HFF-Myc (cell line): ENCODE measurements at regions not wholly inside any gene's neighbourhood (a gene's known extent, or its start where the extent isn't known, plus 50 kb on each side); places are given as distances from the start of the nearest gene placed in this dataset.

Source experiments
- DNase-seq: peaks from one replicate; pipeline ENCODE4 v3.0.0-alpha.2; 2011; ENCODE audit warnings: low read depth; ENCODE audit errors: extremely low read depth
- H3K4me3 ChIP-seq: replicated peaks from 2 replicates; pipeline ENCODE4 v1.5.1; 2011; ENCODE audit warnings: low read depth, mild to moderate bottlenecking, control low read depth, low read length
- TF ChIP-seq, protein P1 (sequence below): IDR thresholded peaks from 2 replicates; pipeline ENCODE4 v1.5.1; 2012; ENCODE audit warnings: mild to moderate bottlenecking, low read depth, low read length, control low read depth; ENCODE audit errors: missing control alignments

DNA sequence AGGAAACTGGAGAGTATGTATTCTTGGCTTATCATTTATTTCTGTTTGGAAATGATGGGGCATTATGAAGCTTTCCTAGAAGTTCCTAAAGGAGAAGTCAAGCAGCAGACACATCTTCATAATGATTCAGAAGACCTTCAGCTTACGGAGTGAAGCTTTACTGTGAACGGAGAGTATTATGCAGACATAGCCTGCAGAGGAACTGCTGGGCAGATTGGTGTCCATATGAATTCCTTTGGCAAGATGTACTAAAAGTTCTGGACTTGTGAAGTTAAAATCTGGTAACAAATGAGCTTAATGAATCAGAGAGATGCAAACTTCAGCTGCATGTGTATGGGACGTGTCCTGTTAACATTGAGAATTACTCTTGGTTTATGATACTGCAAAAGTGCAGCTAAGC, 60.1 kb downstream of the NABP1 start:
- no peak for DNase-seq
- H3K4me3 ChIP-seq: no peak overlapping the region
- TF ChIP-seq, protein P1, sequence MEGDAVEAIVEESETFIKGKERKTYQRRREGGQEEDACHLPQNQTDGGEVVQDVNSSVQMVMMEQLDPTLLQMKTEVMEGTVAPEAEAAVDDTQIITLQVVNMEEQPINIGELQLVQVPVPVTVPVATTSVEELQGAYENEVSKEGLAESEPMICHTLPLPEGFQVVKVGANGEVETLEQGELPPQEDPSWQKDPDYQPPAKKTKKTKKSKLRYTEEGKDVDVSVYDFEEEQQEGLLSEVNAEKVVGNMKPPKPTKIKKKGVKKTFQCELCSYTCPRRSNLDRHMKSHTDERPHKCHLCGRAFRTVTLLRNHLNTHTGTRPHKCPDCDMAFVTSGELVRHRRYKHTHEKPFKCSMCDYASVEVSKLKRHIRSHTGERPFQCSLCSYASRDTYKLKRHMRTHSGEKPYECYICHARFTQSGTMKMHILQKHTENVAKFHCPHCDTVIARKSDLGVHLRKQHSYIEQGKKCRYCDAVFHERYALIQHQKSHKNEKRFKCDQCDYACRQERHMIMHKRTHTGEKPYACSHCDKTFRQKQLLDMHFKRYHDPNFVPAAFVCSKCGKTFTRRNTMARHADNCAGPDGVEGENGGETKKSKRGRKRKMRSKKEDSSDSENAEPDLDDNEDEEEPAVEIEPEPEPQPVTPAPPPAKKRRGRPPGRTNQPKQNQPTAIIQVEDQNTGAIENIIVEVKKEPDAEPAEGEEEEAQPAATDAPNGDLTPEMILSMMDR: no peak

DNA sequence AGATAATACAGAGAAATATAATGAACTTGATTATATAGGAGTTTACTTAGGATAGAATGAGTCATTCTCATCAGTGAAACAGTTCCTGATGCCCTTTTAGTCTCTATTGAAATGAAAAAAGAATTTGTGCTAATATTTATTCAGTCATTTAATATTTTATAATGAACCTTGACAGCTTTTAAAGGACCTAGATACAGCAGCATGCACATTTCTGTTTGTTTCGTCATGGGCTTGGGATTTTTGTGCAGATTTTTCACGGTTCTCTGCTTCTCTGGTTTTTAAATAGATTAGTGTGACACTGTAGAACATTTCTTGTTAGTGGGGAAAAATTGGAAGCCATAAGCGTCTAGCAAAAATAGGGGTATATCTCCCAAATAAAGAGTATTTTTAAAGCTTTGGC, 60.7 kb downstream of the NABP1 start:
- H3K4me3 ChIP-seq: no peak overlapping the region
- TF ChIP-seq, protein P1: no peak
- DNase-seq: no peak

DNA sequence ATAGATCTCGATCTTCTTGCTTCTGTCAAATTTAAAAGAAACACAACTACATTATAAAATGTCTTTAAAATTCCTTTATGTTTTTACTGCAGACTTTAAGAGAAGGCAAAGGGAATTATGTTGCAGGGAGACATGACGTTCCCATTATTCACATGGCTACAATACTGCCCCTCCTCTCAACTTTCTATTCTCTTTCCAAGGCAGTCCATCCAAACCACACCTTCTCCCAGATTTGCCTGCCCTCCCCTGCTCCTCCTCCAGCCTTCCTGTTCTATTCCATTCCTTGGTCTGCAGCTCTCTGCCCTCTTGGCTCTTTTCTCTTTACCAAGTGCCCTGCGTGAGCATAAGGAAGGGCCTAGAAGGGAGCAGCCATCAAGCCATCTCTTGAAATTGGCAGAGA, 61.3 kb downstream of the NABP1 start:
- H3K4me3 ChIP-seq: no peak overlapping the region
- DNase-seq: no peak
- TF ChIP-seq, protein P1: no peak

DNA sequence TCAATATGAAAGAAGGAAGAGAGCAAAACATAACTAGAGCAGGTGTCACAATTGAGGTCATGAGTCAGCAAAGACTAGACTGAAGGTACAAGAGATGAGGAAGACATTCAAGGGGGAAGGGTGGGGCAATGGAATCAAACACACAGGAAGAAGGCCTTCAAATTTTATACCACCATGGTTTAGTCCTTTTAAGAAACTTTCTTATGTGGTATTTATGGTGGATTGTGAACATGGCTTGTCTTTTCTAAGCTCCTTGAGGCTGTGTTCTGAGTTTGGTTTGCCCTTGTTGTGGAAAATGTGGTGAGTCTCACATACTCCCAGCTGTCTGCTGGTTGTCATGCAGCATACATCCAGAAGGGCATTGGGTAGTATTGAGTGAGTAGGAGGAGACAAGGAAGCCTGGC, 62.1 kb downstream of the NABP1 start:
- H3K4me3 ChIP-seq: no peak overlapping the region
- TF ChIP-seq, protein P1: no peak
- DNase-seq: no peak

DNA sequence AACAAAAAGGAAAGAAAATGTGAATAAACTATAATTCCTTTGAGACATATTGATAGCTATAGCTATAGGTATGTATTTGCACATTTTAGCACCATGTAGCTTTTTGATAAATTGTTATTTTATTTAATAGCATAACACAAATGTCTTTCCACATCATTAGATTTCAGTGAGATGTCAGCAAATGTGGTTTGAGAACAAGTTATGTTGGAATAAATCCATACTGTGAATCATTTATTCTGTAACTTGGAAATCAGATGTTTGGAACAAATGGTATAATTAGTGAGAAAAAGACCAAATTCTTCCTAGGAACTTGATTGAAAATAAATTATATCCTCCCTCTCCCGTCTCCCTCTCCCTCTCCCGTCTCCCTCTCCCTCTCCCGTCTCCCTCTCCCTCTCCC, 62.8 kb downstream of the NABP1 start:
- no peak for DNase-seq
- TF ChIP-seq, protein P1: no peak
- no peak overlapping the region for H3K4me3 ChIP-seq

DNA sequence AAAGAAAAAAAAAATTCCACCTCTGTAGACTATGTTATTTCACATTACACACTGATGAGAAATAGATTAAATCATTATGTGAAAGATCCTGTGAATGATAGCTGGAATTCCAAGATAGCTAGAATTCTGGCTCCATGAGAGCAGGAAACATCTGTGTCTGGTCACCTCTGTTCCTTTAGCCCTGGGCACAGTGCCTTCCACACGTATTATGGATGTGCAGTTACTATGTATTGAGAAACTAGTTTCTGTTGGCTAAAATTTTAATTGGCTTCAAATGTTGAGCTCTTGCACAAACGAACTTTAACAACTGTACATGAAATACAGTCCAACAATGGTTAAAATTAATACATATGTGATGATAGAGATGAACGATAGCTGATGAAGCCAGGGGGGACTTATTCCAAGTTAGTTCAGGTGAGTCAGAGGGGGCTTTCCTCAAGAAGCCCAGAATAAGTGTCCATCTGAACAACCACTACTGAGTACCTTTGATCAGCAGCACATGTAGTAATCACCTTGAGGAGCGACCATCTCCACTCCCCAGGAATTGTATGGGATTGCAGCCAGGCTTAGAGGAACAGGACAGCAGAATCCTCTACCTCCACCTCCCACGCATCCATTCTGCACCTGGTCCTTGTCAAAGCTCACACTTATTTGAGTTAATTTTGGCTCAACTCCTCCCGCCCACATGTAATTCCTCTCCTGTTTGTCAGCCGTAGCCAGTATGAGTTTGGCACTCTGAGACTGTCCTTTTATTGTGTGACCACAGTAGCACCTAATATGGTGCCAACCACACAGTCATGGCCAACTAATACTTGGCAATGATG, 68.6 kb downstream of the NABP1 start:
- TF ChIP-seq, protein P1: no peak
- no peak overlapping the region for H3K4me3 ChIP-seq
- peak; percentile 47 for DNase-seq

DNA sequence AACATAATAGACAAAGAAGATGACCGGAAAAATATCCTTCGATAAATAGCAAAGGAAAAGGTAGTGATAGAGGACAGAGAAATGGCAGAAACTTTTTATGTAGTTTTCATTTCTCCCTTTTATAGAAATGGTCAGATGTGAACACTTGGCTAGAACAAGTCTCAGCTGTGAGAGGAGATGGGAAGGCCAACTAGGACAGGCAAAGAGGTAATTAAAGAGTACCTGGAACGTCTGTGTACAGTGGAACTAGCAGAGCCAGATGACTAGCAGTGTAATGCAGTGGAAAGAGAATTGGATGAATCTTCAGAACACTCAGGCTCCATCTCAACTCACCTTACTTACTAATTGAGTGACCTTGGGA, 69.2 kb downstream of the NABP1 start:
- H3K4me3 ChIP-seq: no peak overlapping the region
- no peak for DNase-seq
- TF ChIP-seq, protein P1: no peak
